WERI-Rb-1 (cell line): ENCODE measurements at regions not wholly inside any gene's neighbourhood (a gene's known extent, or its start where the extent isn't known, plus 50 kb on each side); places are given as distances from the start of the nearest gene placed in this dataset.

Source experiments
- DNase-seq: peaks from one replicate; pipeline ENCODE4 v3.0.0-alpha.2; 2020
- H3K27ac ChIP-seq: fragments of 250-450 bp; sonication (Bioruptor Pico); 2 replicates; pipeline ENCODE4 v1.5.1; 2020; ENCODE audit warnings: mild to moderate bottlenecking, moderate library complexity
- H3K27me3 ChIP-seq: fragments of 250-450 bp; sonication (Bioruptor Pico); 2 replicates; pipeline ENCODE4 v1.5.1; 2021; ENCODE audit warnings: mild to moderate bottlenecking, low read depth, moderate library complexity; ENCODE audit not compliant: insufficient read depth, severe bottlenecking
- H3K36me3 ChIP-seq: fragments of 250-450 bp; sonication (Bioruptor Pico); 2 replicates; pipeline ENCODE4 v1.5.1; 2020; ENCODE audit warnings: mild to moderate bottlenecking, moderate library complexity
- H3K4me3 ChIP-seq: 2 replicates; pipeline ENCODE4 v1.5.1; 2011; ENCODE audit warnings: low read depth, mild to moderate bottlenecking, control low read depth, low read length
- H3K9me3 ChIP-seq: fragments of 250-450 bp; sonication (Bioruptor Pico); 2 replicates; pipeline ENCODE4 v1.5.1; 2021; ENCODE audit warnings: mild to moderate bottlenecking, moderate library complexity; ENCODE audit not compliant: severe bottlenecking
- CTCF ChIP-seq: IDR thresholded peaks from 2 replicates; pipeline ENCODE4 v1.5.1; 2011; ENCODE audit warnings: low read depth, mild to moderate bottlenecking, control low read depth, inconsistent platforms, low read length

- no peaks in the 10 kb centered on the region for H3K27me3 ChIP-seq
- DNase-seq: no peak
- no peak overlapping the region for H3K4me3 ChIP-seq
- no peak overlapping the region for H3K27ac ChIP-seq
- TF ChIP-seq CTCF: no peak
- H3K9me3 ChIP-seq: no peaks in the 10 kb centered on the region
- H3K36me3 ChIP-seq: no peaks in the 10 kb centered on the region
Measured at GRCh38 chr7:16967300-16967811, 85.6 kb upstream of the AGR3 start.

DNA sequence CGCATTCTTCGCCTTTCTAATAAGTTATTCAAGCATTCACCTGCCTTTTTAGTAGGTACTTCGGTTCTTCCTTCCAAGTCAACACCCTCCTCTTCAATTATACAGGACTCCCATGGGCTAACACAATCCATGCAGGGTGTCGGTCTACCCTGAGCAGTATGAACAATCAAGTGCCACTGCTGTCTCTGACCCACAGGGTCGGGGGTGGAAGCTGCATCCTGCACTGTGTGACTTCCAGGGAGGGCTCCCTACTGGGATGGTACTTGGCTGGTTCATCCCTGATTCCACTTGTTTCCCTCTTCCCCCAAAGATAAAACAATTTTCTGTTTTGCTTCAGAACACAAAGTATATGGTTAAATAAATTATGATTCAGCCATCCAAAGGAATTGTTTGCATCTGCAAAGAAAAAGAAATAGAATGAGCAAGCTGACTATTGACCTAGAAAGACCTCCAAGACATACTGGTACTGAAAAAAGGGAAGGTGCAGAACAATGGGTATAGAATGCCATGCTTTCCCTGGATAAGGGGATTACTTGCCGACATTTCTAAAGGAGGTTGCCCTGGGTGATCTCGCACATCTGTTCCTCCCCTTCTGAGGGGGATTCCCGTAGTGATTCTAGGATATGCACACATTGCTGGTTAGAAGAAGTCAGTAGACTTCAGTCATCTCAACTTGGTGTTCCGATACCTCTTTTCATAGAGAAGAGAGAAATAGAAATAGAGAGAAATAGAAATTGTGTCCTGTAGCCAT, 89.1 kb upstream of the AGR3 start:
- H3K27me3 ChIP-seq: no peaks in the 10 kb centered on the region
- no peak overlapping the region for H3K4me3 ChIP-seq
- no peak overlapping the region for H3K27ac ChIP-seq
- no peak for DNase-seq
- H3K9me3 ChIP-seq: no peaks in the 10 kb centered on the region
- H3K36me3 ChIP-seq: no peaks in the 10 kb centered on the region
- TF ChIP-seq CTCF: no peak

GRCh38 chr7:16975712-16976111, 93.9 kb upstream of the AGR3 start:
- no peak overlapping the region for H3K27ac ChIP-seq
- no peaks in the 10 kb centered on the region for H3K9me3 ChIP-seq
- H3K27me3 ChIP-seq: no peaks in the 10 kb centered on the region
- no peak for TF ChIP-seq CTCF
- H3K4me3 ChIP-seq: no peak overlapping the region
- H3K36me3 ChIP-seq: no peaks in the 10 kb centered on the region
- DNase-seq: no peak

DNA sequence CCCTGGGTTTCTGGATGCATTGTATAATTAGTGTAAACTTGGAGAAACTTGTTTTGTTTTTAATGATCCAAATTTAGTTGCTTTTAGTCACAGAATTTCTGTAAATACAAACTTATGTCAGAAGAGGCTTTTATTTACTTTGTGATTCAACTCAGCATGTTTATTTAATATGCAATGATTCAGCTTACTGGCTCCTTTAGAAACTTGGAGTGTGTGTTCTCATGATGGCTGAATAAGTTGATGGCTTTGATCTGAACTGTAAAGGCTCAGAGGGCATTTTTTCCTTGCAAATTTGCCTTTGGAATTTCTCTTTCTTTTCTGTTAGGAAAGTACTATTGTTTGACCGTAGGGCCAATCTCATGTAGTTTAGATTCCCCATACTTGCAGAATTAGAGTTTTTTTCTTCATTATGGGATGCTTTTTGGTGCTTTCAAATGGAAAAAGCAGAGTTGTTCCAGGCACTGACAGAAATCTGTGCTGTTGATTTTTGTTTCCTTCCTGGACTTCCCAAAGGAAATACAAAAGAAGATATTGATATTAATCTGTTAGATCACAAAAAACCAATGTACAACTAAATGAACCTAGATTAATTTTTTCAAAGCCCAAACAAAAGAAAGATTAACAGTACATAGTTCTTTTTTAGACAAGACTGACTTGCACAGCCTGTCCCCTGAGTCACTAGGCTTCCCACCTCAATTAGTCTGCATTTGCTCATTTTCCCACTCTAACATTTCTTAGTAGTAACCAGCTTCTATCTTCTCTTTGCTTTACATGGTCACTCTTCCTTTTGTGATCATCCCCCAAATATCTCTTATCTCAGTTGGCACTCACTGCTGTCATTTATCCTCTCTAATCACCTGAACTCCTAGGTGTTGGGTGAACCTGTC, 96.8 kb upstream of the AGR3 start:
- no peak overlapping the region for H3K4me3 ChIP-seq
- no peaks in the 10 kb centered on the region for H3K27me3 ChIP-seq
- H3K9me3 ChIP-seq: no peaks in the 10 kb centered on the region
- no peaks in the 10 kb centered on the region for H3K36me3 ChIP-seq
- DNase-seq: no peak
- no peak for TF ChIP-seq CTCF
- no peak overlapping the region for H3K27ac ChIP-seq

DNA sequence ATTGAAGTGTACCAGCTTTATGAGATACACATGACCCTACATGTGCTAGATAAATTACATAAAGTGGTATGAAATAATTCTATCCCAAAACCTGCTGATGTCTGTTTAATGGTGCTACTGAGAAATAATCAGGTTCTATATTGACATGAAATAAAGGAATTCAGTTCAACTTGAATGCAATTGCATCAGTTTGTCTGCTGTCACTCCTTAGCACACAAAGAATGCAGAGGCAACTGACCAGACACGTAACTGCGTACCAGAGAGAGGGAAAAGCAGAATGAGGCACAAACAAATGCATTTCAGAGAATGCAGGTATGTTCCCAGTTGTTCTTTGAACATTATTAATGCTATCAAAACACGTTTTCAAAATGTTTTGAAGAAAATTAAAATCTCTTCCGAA, 98.8 kb upstream of the AGR3 start:
- no peak overlapping the region for H3K27ac ChIP-seq
- no peaks in the 10 kb centered on the region for H3K36me3 ChIP-seq
- no peak overlapping the region for H3K4me3 ChIP-seq
- no peaks in the 10 kb centered on the region for H3K27me3 ChIP-seq
- H3K9me3 ChIP-seq: no peaks in the 10 kb centered on the region
- TF ChIP-seq CTCF: no peak
- DNase-seq: no peak
